ENCODE measurements at regions not wholly inside any gene's neighbourhood (a gene's known extent, or its start where the extent isn't known, plus 50 kb on each side); places are given as distances from the start of the nearest gene placed in this dataset.
"Not testable (repeated sequence)": the region's sequence is repeated elsewhere in the genome, so short reads cannot be mapped to it uniquely, and the experiment has no call there.

DNA sequence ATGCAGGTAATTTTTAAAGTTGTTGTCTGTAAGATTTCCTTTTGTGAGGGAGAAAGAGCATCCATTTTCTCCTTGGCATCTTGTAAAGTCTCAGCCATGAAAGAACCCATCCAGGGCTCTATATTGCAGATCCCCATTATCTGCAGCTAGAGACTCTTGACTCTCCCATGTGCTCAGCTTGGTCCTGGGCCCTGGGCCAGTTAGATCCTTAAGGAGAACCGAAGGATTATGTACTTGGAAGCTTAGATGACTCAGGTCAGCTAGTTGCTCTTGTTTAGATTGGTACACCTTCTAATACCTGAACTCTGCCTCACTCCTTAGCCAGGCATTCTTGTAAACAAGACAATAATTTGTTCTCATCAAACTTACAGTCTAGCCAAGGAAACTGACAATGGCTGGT, 1617.6 kb downstream of the KHDRBS2 start (continued):
- TF ChIP-seq, protein P1, sequence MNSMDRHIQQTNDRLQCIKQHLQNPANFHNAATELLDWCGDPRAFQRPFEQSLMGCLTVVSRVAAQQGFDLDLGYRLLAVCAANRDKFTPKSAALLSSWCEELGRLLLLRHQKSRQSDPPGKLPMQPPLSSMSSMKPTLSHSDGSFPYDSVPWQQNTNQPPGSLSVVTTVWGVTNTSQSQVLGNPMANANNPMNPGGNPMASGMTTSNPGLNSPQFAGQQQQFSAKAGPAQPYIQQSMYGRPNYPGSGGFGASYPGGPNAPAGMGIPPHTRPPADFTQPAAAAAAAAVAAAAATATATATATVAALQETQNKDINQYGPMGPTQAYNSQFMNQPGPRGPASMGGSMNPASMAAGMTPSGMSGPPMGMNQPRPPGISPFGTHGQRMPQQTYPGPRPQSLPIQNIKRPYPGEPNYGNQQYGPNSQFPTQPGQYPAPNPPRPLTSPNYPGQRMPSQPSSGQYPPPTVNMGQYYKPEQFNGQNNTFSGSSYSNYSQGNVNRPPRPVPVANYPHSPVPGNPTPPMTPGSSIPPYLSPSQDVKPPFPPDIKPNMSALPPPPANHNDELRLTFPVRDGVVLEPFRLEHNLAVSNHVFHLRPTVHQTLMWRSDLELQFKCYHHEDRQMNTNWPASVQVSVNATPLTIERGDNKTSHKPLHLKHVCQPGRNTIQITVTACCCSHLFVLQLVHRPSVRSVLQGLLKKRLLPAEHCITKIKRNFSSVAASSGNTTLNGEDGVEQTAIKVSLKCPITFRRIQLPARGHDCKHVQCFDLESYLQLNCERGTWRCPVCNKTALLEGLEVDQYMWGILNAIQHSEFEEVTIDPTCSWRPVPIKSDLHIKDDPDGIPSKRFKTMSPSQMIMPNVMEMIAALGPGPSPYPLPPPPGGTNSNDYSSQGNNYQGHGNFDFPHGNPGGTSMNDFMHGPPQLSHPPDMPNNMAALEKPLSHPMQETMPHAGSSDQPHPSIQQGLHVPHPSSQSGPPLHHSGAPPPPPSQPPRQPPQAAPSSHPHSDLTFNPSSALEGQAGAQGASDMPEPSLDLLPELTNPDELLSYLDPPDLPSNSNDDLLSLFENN (IDR thresholded peaks at IDR 0.05; ENCODE audit: low read depth in 2 of 2, low read length in 2 of 2), result no peak
- TF ChIP-seq RBM17 (IDR thresholded peaks at IDR 0.05; ENCODE audit: borderline replicate concordance, low read depth, low read length) (no peak), ZNF75A (CRISPR knock-in tag; IDR thresholded peaks at IDR 0.05) (no peak)
- TF ChIP-seq, protein P2, sequence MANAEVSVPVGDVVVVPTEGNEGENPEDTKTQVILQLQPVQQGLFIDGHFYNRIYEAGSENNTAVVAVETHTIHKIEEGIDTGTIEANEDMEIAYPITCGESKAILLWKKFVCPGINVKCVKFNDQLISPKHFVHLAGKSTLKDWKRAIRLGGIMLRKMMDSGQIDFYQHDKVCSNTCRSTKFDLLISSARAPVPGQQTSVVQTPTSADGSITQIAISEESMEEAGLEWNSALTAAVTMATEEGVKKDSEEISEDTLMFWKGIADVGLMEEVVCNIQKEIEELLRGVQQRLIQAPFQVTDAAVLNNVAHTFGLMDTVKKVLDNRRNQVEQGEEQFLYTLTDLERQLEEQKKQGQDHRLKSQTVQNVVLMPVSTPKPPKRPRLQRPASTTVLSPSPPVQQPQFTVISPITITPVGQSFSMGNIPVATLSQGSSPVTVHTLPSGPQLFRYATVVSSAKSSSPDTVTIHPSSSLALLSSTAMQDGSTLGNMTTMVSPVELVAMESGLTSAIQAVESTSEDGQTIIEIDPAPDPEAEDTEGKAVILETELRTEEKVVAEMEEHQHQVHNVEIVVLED (CRISPR knock-in tag; IDR thresholded peaks at IDR 0.05), result no peak
- TF ChIP-seq, protein P3, sequence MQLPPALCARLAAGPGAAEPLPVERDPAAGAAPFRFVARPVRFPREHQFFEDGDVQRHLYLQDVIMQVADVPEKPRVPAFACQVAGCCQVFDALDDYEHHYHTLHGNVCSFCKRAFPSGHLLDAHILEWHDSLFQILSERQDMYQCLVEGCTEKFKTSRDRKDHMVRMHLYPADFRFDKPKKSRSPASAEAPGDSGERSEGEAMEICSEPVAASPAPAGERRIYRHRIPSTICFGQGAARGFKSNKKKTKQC (CRISPR knock-in tag; IDR thresholded peaks at IDR 0.05), result no peak

DNA sequence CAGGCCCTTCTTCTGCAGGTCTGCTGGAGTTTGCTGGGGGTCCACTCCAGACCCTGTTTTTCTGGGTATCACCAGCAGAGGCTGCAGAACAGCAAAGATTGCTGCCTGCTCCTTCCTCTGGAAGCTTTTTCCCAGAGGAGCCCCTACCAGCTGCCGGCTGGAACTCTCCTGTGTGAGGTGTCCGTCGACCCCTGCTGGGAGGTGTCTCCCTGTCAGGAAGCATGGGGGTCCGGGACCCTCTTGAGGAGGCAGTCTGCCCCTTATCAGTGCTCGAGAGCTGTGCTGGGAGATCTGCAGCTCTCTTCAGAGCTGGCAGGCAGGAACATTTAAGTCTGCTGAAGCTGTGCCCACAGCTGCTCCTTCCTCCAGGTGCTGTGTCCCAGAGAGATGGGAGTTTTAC, 1622.8 kb downstream of the KHDRBS2 start:
- CTCF ChIA-PET (ENCODE audit: low intra/inter-chr PET ratio), result interaction anchor here (0.7 kb wide), 1 partner anchor 529 kb away, joined by 3 read pairs; no protein-coding TSS in a partner anchor
- H3K4me1 ChIP-seq (replicated peaks in 1 of 2; ENCODE audit: control insufficient read depth in 2 of 2, insufficient read depth in 2 of 2, low read length in 2 of 2); intact Hi-C loops (cut with micrococcal nuclease); DNase-seq (ENCODE audit: extremely low read depth in 1 of 4, low spot score in 3 of 4); BruUV-seq (replicated peaks); in situ Hi-C loops (cut with MboI); H3K9ac ChIP-seq (ENCODE audit: insufficient read depth in 1 of 2, low read depth in 2 of 2, low read length in 2 of 2); H3K36me3 ChIP-seq (ENCODE audit: control insufficient read depth, insufficient read depth, low read length); H3K4me2 ChIP-seq (ENCODE audit: insufficient read depth, low read length); ATAC-seq; H3K27me3 ChIP-seq (ENCODE audit: control insufficient read depth in 2 of 2, insufficient read depth in 2 of 2, low read length in 2 of 2); H4K20me1 ChIP-seq (replicated peaks; ENCODE audit: control insufficient read depth, insufficient read depth, low read length); H3K27ac ChIP-seq (ENCODE audit: extremely low read depth, low read depth, low read length); H2AFZ ChIP-seq (ENCODE audit: low read depth, low read length); H3K9me3 ChIP-seq (replicated peaks; ENCODE audit: control insufficient read depth, insufficient read depth, low read depth, low read length); FAIRE-seq; POLR2A ChIA-PET; H3K4me3 ChIP-seq; H3K9me1 ChIP-seq (ENCODE audit: control insufficient read depth, insufficient read depth, low read length); H3K79me2 ChIP-seq (ENCODE audit: control insufficient read depth, insufficient read depth, low read length): not testable (repeated sequence)
- WGBS (ENCODE audit: insufficient coverage, low coverage, missing lambda C conversion rate), result 0% methylated on average over 5 of the region's 5 CpGs
